ENCODE measurements at regions not wholly inside any gene's neighbourhood (a gene's known extent, or its start where the extent isn't known, plus 50 kb on each side); places are given as distances from the start of the nearest gene placed in this dataset.
A peak's percentile ranks its signal among the peaks of the same experiment; 100 is the strongest.

DNA sequence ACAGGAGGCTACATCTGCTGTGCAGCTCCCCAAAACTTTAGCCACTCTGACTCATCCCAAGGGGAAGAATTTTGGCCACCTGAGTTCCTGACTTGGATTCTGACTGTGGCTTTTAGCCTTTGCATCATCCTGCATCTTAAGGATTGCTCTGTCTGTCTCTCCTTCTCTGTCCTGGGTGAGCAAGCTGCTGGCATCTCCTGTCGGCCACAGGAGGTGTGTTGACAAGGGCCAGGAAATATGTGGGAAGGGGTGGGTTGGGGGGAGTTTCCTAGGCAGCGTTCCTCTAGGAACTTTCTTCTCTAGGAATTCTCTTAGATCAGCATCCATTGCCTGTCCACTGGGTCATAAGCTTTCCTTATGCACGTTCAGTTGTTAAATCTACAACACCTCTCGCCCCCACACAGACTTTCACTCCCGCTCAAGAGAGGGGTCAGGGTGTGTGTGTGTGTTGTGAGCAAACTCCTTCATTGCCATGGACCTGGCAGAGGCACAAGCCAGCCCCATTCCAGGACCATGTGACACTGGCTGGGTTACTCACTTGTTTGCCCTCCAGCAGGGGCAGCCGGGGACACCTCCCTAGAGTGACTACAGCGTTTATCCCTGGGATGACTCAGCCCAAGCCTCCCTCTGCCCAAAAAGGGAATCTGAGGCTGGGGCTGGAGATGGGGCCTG, 145.0 kb upstream of the DUSP10 start:
- no peak overlapping the region for H4K8ac ChIP-seq (ENCODE audit: low read depth, low read length)
- H2BK120ac ChIP-seq (ENCODE audit: insufficient read depth, low read length, poor library complexity): no peak overlapping the region
- no peak overlapping the region for H3K4me2 ChIP-seq (ENCODE audit: low read length)
- no peaks in the 10 kb centered on the region for H3K36me3 ChIP-seq (ENCODE audit: control insufficient read depth in 1 of 2, insufficient read depth in 2 of 2, low read length in 2 of 2)
- H3K18ac ChIP-seq (ENCODE audit: low read length): no peak overlapping the region
- H3K9me3 ChIP-seq (ENCODE audit: insufficient read depth, low read depth, low read length): peaks cover 3% of the 10 kb centered on the region
- no CpG with 5 or more reads among the region's 7 CpGs for WGBS (ENCODE audit: extremely low coverage, insufficient coverage, insufficient read length)
- no peak overlapping the region for H2BK12ac ChIP-seq (ENCODE audit: low read length)
- H2AFZ ChIP-seq (ENCODE audit: insufficient read depth, low read length, poor library complexity): no peak overlapping the region
- no peak overlapping the region for H4K12ac ChIP-seq (ENCODE audit: low read depth, low read length)
- peaks cover 3 to 4% of the 10 kb centered on the region in 2 experiments for H3K4me1 ChIP-seq (ENCODE audit: control insufficient read depth in 1 of 2, insufficient read depth in 2 of 2, low read length in 2 of 2)
- no peak overlapping the region for H2AK5ac ChIP-seq (ENCODE audit: low read length)
- no peak overlapping the region for H4K91ac ChIP-seq (ENCODE audit: low read depth, low read length)
- no peaks in the 10 kb centered on the region for H3K27me3 ChIP-seq (ENCODE audit: insufficient read depth, low read length)
- peak; percentile 96 to 98 for DNase-seq
- no peak overlapping the region for H3K4ac ChIP-seq (ENCODE audit: low read depth, low read length)
- no peak overlapping the region for H3K27ac ChIP-seq (ENCODE audit: low read depth, low read length)
- H3K79me1 ChIP-seq (ENCODE audit: low read length): peaks cover 2% of the 10 kb centered on the region
- no peak overlapping the region for H3K9ac ChIP-seq (ENCODE audit: low read length)
- H3K23ac ChIP-seq (ENCODE audit: low read length): no peak overlapping the region
- H3K4me3 ChIP-seq (ENCODE audit: low read depth, low read length): no peak overlapping the region
- no peak overlapping the region for H2BK5ac ChIP-seq (ENCODE audit: low read depth, low read length, poor library complexity)
- H3K79me2 ChIP-seq (ENCODE audit: control insufficient read depth, insufficient read depth, low read length, poor library complexity): no peaks in the 10 kb centered on the region
- H3K14ac ChIP-seq (ENCODE audit: low read length): no peak overlapping the region

DNA sequence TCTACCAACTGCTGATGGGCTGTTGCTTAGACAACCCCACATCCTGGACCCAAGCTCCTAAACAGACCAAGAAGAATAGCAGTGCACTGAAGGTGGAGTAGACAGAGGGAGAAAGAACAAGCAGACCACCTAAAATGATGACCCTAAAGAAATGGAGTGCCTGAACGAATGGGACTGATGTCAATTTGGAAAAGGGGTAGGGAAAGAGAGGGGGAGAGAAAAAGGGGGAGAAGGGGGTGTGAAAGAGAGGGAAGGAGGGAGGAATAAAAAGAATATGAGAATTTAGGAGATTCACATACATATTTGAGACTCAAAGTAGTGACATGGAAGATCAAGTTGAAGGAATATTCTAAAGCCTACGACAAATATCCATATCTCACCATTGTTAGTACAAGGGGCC, 144.4 kb upstream of the DUSP10 start:
- H2BK12ac ChIP-seq (ENCODE audit: low read length): peak overlapping the region; percentile 3
- H3K79me1 ChIP-seq (ENCODE audit: low read length): peaks cover 2% of the 10 kb centered on the region
- H3K4me1 ChIP-seq (ENCODE audit: control insufficient read depth in 1 of 2, insufficient read depth in 2 of 2, low read length in 2 of 2): peaks cover 3 to 4% of the 10 kb centered on the region in 2 experiments
- no peak overlapping the region for H3K9ac ChIP-seq (ENCODE audit: low read length)
- no peak overlapping the region for H3K4me3 ChIP-seq (ENCODE audit: low read depth, low read length)
- no peaks in the 10 kb centered on the region for H3K36me3 ChIP-seq (ENCODE audit: control insufficient read depth in 1 of 2, insufficient read depth in 2 of 2, low read length in 2 of 2)
- no peaks in the 10 kb centered on the region for H3K27me3 ChIP-seq (ENCODE audit: insufficient read depth, low read length)
- H3K9me3 ChIP-seq (ENCODE audit: insufficient read depth, low read depth, low read length): peaks cover 3% of the 10 kb centered on the region
- H2AFZ ChIP-seq (ENCODE audit: insufficient read depth, low read length, poor library complexity): no peak overlapping the region
- H4K91ac ChIP-seq (ENCODE audit: low read depth, low read length): peak overlapping the region; percentile 9
- H4K12ac ChIP-seq (ENCODE audit: low read depth, low read length): no peak overlapping the region
- H2AK5ac ChIP-seq (ENCODE audit: low read length): no peak overlapping the region
- no peak overlapping the region for H3K18ac ChIP-seq (ENCODE audit: low read length)
- H4K8ac ChIP-seq (ENCODE audit: low read depth, low read length): no peak overlapping the region
- no peak overlapping the region for H2BK5ac ChIP-seq (ENCODE audit: low read depth, low read length, poor library complexity)
- no CpG with 5 or more reads among the region's 2 CpGs for WGBS (ENCODE audit: extremely low coverage, insufficient coverage, insufficient read length)
- H3K14ac ChIP-seq (ENCODE audit: low read length): no peak overlapping the region
- H2BK120ac ChIP-seq (ENCODE audit: insufficient read depth, low read length, poor library complexity): no peak overlapping the region
- H3K27ac ChIP-seq (ENCODE audit: low read depth, low read length): no peak overlapping the region
- no peak overlapping the region for H3K4ac ChIP-seq (ENCODE audit: low read depth, low read length)
- no peak overlapping the region for H3K23ac ChIP-seq (ENCODE audit: low read length)
- H3K4me2 ChIP-seq (ENCODE audit: low read length): no peak overlapping the region
- no peaks in the 10 kb centered on the region for H3K79me2 ChIP-seq (ENCODE audit: control insufficient read depth, insufficient read depth, low read length, poor library complexity)
- DNase-seq: no peak

GRCh38 chr1:221884821-221885220, 142.9 kb upstream of the DUSP10 start:
- H3K9me3 ChIP-seq (ENCODE audit: insufficient read depth, low read depth, low read length): peaks cover 3% of the 10 kb centered on the region
- no peak overlapping the region for H3K4me2 ChIP-seq (ENCODE audit: low read length)
- H3K18ac ChIP-seq (ENCODE audit: low read length): no peak overlapping the region
- H4K12ac ChIP-seq (ENCODE audit: low read depth, low read length): no peak overlapping the region
- no peak overlapping the region for H2BK120ac ChIP-seq (ENCODE audit: insufficient read depth, low read length, poor library complexity)
- no peak for DNase-seq
- no peak overlapping the region for H2AK5ac ChIP-seq (ENCODE audit: low read length)
- no peak overlapping the region for H2AFZ ChIP-seq (ENCODE audit: insufficient read depth, low read length, poor library complexity)
- no peak overlapping the region for H3K4ac ChIP-seq (ENCODE audit: low read depth, low read length)
- H3K79me1 ChIP-seq (ENCODE audit: low read length): peaks cover 2% of the 10 kb centered on the region
- no peak overlapping the region for H3K27ac ChIP-seq (ENCODE audit: low read depth, low read length)
- no peak overlapping the region for H3K9ac ChIP-seq (ENCODE audit: low read length)
- H3K79me2 ChIP-seq (ENCODE audit: control insufficient read depth, insufficient read depth, low read length, poor library complexity): no peaks in the 10 kb centered on the region
- no peaks in the 10 kb centered on the region for H3K36me3 ChIP-seq (ENCODE audit: control insufficient read depth in 1 of 2, insufficient read depth in 2 of 2, low read length in 2 of 2)
- no peak overlapping the region for H3K4me3 ChIP-seq (ENCODE audit: low read depth, low read length)
- H3K14ac ChIP-seq (ENCODE audit: low read length): no peak overlapping the region
- no peak overlapping the region for H4K91ac ChIP-seq (ENCODE audit: low read depth, low read length)
- H3K4me1 ChIP-seq (ENCODE audit: control insufficient read depth in 1 of 2, insufficient read depth in 2 of 2, low read length in 2 of 2): peaks cover 3 to 4% of the 10 kb centered on the region in 2 experiments
- no peak overlapping the region for H2BK12ac ChIP-seq (ENCODE audit: low read length)
- H3K27me3 ChIP-seq (ENCODE audit: insufficient read depth, low read length): no peaks in the 10 kb centered on the region
- WGBS (ENCODE audit: extremely low coverage, insufficient coverage, insufficient read length): no CpG with 5 or more reads among the region's 3 CpGs
- no peak overlapping the region for H4K8ac ChIP-seq (ENCODE audit: low read depth, low read length)
- no peak overlapping the region for H3K23ac ChIP-seq (ENCODE audit: low read length)
- H2BK5ac ChIP-seq (ENCODE audit: low read depth, low read length, poor library complexity): no peak overlapping the region

- WGBS (ENCODE audit: extremely low coverage, insufficient coverage, insufficient read length): 100% methylated on average over 1 of the region's 5 CpGs
- no peak overlapping the region for H4K12ac ChIP-seq (ENCODE audit: low read depth, low read length)
Measured at GRCh38 chr1:221881805-221882581, 140.1 kb upstream of the DUSP10 start.

More at GRCh38 chr1:221881805-221882581, 140.1 kb upstream of the DUSP10 start:
- Histone ChIP-seq H3K18ac (ENCODE audit: low read length) (no peak overlapping the region), H3K79me1 (ENCODE audit: low read length) (peaks cover 2% of the 10 kb centered on the region), H3K23ac (ENCODE audit: low read length) (no peak overlapping the region), H3K4me3 (ENCODE audit: low read depth, low read length) (no peak overlapping the region), H3K14ac (ENCODE audit: low read length) (no peak overlapping the region), H2AFZ (ENCODE audit: insufficient read depth, low read length, poor library complexity) (no peak overlapping the region), H4K8ac (ENCODE audit: low read depth, low read length) (no peak overlapping the region), H3K4ac (ENCODE audit: low read depth, low read length) (no peak overlapping the region), H3K4me1 (ENCODE audit: control insufficient read depth in 1 of 2, insufficient read depth in 2 of 2, low read length in 2 of 2) (peaks cover under 1 to 5% of the 10 kb centered on the region in 2 experiments), H2BK120ac (ENCODE audit: insufficient read depth, low read length, poor library complexity) (no peak overlapping the region), H3K27me3 (ENCODE audit: insufficient read depth, low read length) (no peaks in the 10 kb centered on the region), H3K36me3 (ENCODE audit: control insufficient read depth in 1 of 2, insufficient read depth in 2 of 2, low read length in 2 of 2) (no peaks in the 10 kb centered on the region), H3K79me2 (ENCODE audit: control insufficient read depth, insufficient read depth, low read length, poor library complexity) (no peaks in the 10 kb centered on the region), H2BK12ac (ENCODE audit: low read length) (no peak overlapping the region), H3K9ac (ENCODE audit: low read length) (no peak overlapping the region), H2BK5ac (ENCODE audit: low read depth, low read length, poor library complexity) (no peak overlapping the region), H2AK5ac (ENCODE audit: low read length) (no peak overlapping the region), H3K9me3 (ENCODE audit: insufficient read depth, low read depth, low read length) (no peaks in the 10 kb centered on the region), H3K27ac (ENCODE audit: low read depth, low read length) (no peak overlapping the region), H4K91ac (ENCODE audit: low read depth, low read length) (no peak overlapping the region), H3K4me2 (ENCODE audit: low read length) (no peak overlapping the region)
- DNase-seq: no peak
